ENCODE measurements at regions not wholly inside any gene's neighbourhood (a gene's known extent, or its start where the extent isn't known, plus 50 kb on each side); places are given as distances from the start of the nearest gene placed in this dataset.

GRCh38 chr19:34828156-34828555 lies 55.1 kb upstream of the ZNF599 start:
- Histone ChIP-seq H3K27me3 (ENCODE audit: control insufficient read depth, extremely low read depth, insufficient read depth, low read length) (no peaks in the 10 kb centered on the region), H3K4me1 (ENCODE audit: control insufficient read depth, extremely low read depth, insufficient read depth, low read length) (no peaks in the 10 kb centered on the region), H3K9me3 (ENCODE audit: control insufficient read depth, low read depth, low read length) (no peaks in the 10 kb centered on the region), H3K79me2 (ENCODE audit: control insufficient read depth, insufficient read depth, low read length) (no peaks in the 10 kb centered on the region), H3K9me1 (ENCODE audit: control insufficient read depth, extremely low read depth, insufficient read depth, low read length) (no peaks in the 10 kb centered on the region), H4K20me1 (ENCODE audit: control insufficient read depth, extremely low read depth, insufficient read depth, low read length) (no peaks in the 10 kb centered on the region), H3K4me2 (ENCODE audit: control insufficient read depth, extremely low read depth, insufficient read depth, low read depth, low read length) (no peak overlapping the region), H3K27ac (ENCODE audit: control insufficient read depth, insufficient read depth, low read length) (no peak overlapping the region), H3K36me3 (ENCODE audit: control insufficient read depth in 2 of 2, extremely low read depth in 1 of 2, insufficient read depth in 2 of 2, low read length in 2 of 2) (no peaks in the 10 kb centered on the region), H3K4me3 (ENCODE audit: control insufficient read depth in 2 of 3, extremely low read depth in 1 of 3, insufficient read depth in 2 of 3, low read depth in 1 of 3, low read length in 3 of 3) (no peak overlapping the region), H2AFZ (ENCODE audit: control insufficient read depth, low read length) (no peak overlapping the region), H3K9ac (ENCODE audit: control insufficient read depth, extremely low read depth, insufficient read depth, low read length) (no peak overlapping the region)
- no peak for DNase-seq (ENCODE audit: low read depth, low spot score)
- dilution Hi-C loops (cut with MboI; ENCODE audit: extremely low pct_ligation_motif_present, low sequenced_read_pairs), result no loop called here
- TF ChIP-seq EZH2 (IDR thresholded peaks at IDR 0.05; ENCODE audit: low read length), result no peak
- TF ChIP-seq, protein P1, sequence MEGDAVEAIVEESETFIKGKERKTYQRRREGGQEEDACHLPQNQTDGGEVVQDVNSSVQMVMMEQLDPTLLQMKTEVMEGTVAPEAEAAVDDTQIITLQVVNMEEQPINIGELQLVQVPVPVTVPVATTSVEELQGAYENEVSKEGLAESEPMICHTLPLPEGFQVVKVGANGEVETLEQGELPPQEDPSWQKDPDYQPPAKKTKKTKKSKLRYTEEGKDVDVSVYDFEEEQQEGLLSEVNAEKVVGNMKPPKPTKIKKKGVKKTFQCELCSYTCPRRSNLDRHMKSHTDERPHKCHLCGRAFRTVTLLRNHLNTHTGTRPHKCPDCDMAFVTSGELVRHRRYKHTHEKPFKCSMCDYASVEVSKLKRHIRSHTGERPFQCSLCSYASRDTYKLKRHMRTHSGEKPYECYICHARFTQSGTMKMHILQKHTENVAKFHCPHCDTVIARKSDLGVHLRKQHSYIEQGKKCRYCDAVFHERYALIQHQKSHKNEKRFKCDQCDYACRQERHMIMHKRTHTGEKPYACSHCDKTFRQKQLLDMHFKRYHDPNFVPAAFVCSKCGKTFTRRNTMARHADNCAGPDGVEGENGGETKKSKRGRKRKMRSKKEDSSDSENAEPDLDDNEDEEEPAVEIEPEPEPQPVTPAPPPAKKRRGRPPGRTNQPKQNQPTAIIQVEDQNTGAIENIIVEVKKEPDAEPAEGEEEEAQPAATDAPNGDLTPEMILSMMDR (optimal IDR thresholded peaks at IDR 0.05 in 1 of 3, IDR thresholded peaks at IDR 0.05 in 1 of 3, conservative IDR thresholded peaks at IDR 0.05 in 1 of 3; ENCODE audit: extremely low read depth in 1 of 3, insufficient read depth in 2 of 3, low read length in 3 of 3), result no peak
- no peak for FAIRE-seq

DNA sequence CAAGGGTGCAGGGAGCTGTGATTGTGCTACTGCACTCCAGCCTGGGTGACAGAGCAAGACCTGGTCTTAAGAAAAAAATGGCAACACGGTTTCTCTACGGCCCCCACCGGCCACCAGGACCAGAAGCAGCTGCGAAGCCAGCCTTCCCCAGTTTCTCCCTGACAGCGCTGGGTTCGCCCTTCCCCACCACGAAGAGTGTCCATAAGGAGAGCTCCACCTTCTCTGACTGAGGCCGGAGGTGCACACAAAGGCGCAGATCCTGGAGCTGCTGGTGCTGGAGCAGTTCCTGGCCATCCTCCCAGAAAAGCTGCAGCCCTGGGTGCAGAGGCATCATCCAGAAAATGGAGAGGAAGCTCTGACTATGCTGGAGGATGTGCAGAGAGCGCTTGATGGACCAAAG lies 52.2 kb upstream of the ZNF599 start:
- Histone ChIP-seq H3K9me1 (ENCODE audit: control insufficient read depth, extremely low read depth, insufficient read depth, low read length) (no peaks in the 10 kb centered on the region), H3K4me2 (ENCODE audit: control insufficient read depth, extremely low read depth, insufficient read depth, low read depth, low read length) (no peak overlapping the region), H3K27ac (ENCODE audit: control insufficient read depth, insufficient read depth, low read length) (no peak overlapping the region), H3K79me2 (ENCODE audit: control insufficient read depth, insufficient read depth, low read length) (no peaks in the 10 kb centered on the region), H2AFZ (ENCODE audit: control insufficient read depth, low read length) (no peak overlapping the region), H3K4me3 (ENCODE audit: control insufficient read depth in 2 of 3, extremely low read depth in 1 of 3, insufficient read depth in 2 of 3, low read depth in 1 of 3, low read length in 3 of 3) (no peak overlapping the region), H3K9ac (ENCODE audit: control insufficient read depth, extremely low read depth, insufficient read depth, low read length) (no peak overlapping the region), H4K20me1 (ENCODE audit: control insufficient read depth, extremely low read depth, insufficient read depth, low read length) (no peaks in the 10 kb centered on the region), H3K36me3 (ENCODE audit: control insufficient read depth in 2 of 2, extremely low read depth in 1 of 2, insufficient read depth in 2 of 2, low read length in 2 of 2) (no peaks in the 10 kb centered on the region), H3K9me3 (ENCODE audit: control insufficient read depth, low read depth, low read length) (no peaks in the 10 kb centered on the region), H3K4me1 (ENCODE audit: control insufficient read depth, extremely low read depth, insufficient read depth, low read length) (no peaks in the 10 kb centered on the region), H3K27me3 (ENCODE audit: control insufficient read depth, extremely low read depth, insufficient read depth, low read length) (no peaks in the 10 kb centered on the region)
- dilution Hi-C loops (cut with MboI; ENCODE audit: extremely low pct_ligation_motif_present, low sequenced_read_pairs), result no loop called here
- FAIRE-seq (no peak), DNase-seq (ENCODE audit: low read depth, low spot score) (no peak)
- TF ChIP-seq, protein P1 (optimal IDR thresholded peaks at IDR 0.05 in 1 of 3, IDR thresholded peaks at IDR 0.05 in 1 of 3, conservative IDR thresholded peaks at IDR 0.05 in 1 of 3; ENCODE audit: extremely low read depth in 1 of 3, insufficient read depth in 2 of 3, low read length in 3 of 3), result no peak
- no peak for TF ChIP-seq EZH2 (IDR thresholded peaks at IDR 0.05; ENCODE audit: low read length)

All from keratinocyte (primary cell).